ACHN (cell line): ENCODE measurements at regions not wholly inside any gene's neighbourhood (a gene's known extent, or its start where the extent isn't known, plus 50 kb on each side); places are given as distances from the start of the nearest gene placed in this dataset.

Experiments
- DNase-seq: peaks from one replicate; pipeline ENCODE4 v3.0.0-alpha.2; 2015
- in situ Hi-C: cut with HindIII; loops from 2 replicates; pipeline ENCODE4 v1.10.0; 2017; ENCODE audit warnings: low sequenced_read_pairs, low pct_ligation_motif_present, low pct_unique_long_range_greater_than_20kb

GRCh38 chr4:22237155-22237751 is 278.6 kb downstream of the ADGRA3 start:
- DNase-seq: peak; percentile 63
- in situ Hi-C loops: no loop called here

- DNase-seq: no peak
- in situ Hi-C loops: no loop called here
These were observed 280.2 kb downstream of the ADGRA3 start for GRCh38 chr4:22235698-22236097.

GRCh38 chr4:22233230-22233629 is 282.6 kb downstream of the ADGRA3 start:
- in situ Hi-C loops: no loop called here
- DNase-seq: no peak

GRCh38 chr4:22220965-22221364 is 272.4 kb upstream of the KCNIP4 start:
- in situ Hi-C loops: no loop called here
- DNase-seq: no peak

- DNase-seq: no peak
- in situ Hi-C loops: no loop called here
These were observed 268.9 kb upstream of the KCNIP4 start for GRCh38 chr4:22217480-22217879.

GRCh38 chr4:22216278-22216677 is 267.7 kb upstream of the KCNIP4 start:
- in situ Hi-C loops: no loop called here
- no peak for DNase-seq

GRCh38 chr4:22215084-22215483 is 266.5 kb upstream of the KCNIP4 start:
- no peak for DNase-seq
- in situ Hi-C loops: no loop called here

- in situ Hi-C loops: no loop called here
- no peak for DNase-seq
These were observed 255.1 kb upstream of the KCNIP4 start for GRCh38 chr4:22203711-22204011.

GRCh38 chr4:22202975-22203710 is 254.6 kb upstream of the KCNIP4 start:
- DNase-seq: no peak
- in situ Hi-C loops: no loop called here

- DNase-seq: no peak
- in situ Hi-C loops: no loop called here
These were observed 253.8 kb upstream of the KCNIP4 start for GRCh38 chr4:22202246-22202974.

- in situ Hi-C loops: no loop called here
- DNase-seq: no peak
These were observed 252.7 kb upstream of the KCNIP4 start for GRCh38 chr4:22201256-22201655.

GRCh38 chr4:22196551-22196950 is 248.0 kb upstream of the KCNIP4 start:
- in situ Hi-C loops: no loop called here
- DNase-seq: no peak

- in situ Hi-C loops: no loop called here
- peak; percentile 53 for DNase-seq
These were observed 243.5 kb upstream of the KCNIP4 start for GRCh38 chr4:22192084-22192511.

- in situ Hi-C loops: no loop called here
- DNase-seq: peak; percentile 2
These were observed 243.0 kb upstream of the KCNIP4 start for GRCh38 chr4:22191565-22191964.

- in situ Hi-C loops: no loop called here
- DNase-seq: peak; percentile 89
These were observed 242.3 kb upstream of the KCNIP4 start for GRCh38 chr4:22190855-22191254.

- in situ Hi-C loops: no loop called here
- no peak for DNase-seq
These were observed 238.7 kb upstream of the KCNIP4 start for GRCh38 chr4:22187203-22187820.

- in situ Hi-C loops: no loop called here
- no peak for DNase-seq
These were observed 233.2 kb upstream of the KCNIP4 start for GRCh38 chr4:22181736-22182135.

- in situ Hi-C loops: no loop called here
- peak; percentile 78 for DNase-seq
These were observed 230.7 kb upstream of the KCNIP4 start for GRCh38 chr4:22179124-22179874.

GRCh38 chr4:22174640-22175039 is 226.1 kb upstream of the KCNIP4 start:
- DNase-seq: no peak
- in situ Hi-C loops: no loop called here
